Right lobe of liver (tissue), 4 donors: ENCODE measurements at regions not wholly inside any gene's neighbourhood (a gene's known extent, or its start where the extent isn't known, plus 50 kb on each side); places are given as distances from the start of the nearest gene placed in this dataset.

ENCODE experiments used
- CTCF ChIP-seq, 4 donors: fragments of 200-600 bp in 3 of 4; fragments of 450-650 bp in 1 of 4; IDR thresholded peaks; one replicate each; pipeline versions ENCODE4 v1.5.1 to v1.8.0; 2016 to 2022; ENCODE audit warnings: antibody characterized with exemption in 4 of 4, mild to moderate bottlenecking in 2 of 4
- POLR2A ChIP-seq: fragments of 450-650 bp; IDR thresholded peaks from one replicate; pipeline ENCODE4 v1.6.1; 2017; ENCODE audit warnings: antibody characterized with exemption, mild to moderate bottlenecking
- donor health status: DM: no; HTN: no; CAD: no.
- donor health status: DM: no; HTN: no; CAD: no.
- donor health status: DM: no; HTN: yes; CAD: no.

DNA sequence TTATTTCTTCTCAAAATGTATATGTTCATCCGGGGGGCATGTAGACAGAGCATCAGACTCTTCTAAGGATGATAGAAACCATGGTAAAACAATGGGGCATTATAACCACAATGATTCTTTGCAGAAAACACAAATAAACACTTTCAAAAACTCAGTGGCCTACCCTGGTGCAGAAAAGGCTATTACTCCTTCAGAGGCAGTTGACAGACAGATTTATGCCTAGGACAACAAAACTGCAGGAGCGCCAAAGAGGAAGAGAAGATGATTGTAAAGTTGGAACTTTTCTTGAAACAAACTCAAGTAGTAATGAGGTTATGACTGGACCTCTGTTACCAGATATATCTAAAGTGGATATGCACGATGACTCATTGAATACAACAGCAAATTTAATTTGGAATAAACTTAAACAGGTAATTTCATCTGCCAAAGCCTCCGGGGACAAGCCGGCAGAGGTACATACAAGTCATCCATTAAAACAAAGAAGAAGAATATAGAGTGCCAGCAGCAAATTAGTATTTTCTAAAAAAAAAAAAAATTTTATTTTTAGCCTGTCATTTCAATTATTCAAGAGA is 1068.4 kb upstream of the INTU start:
- TF ChIP-seq CTCF (IDR thresholded peaks at IDR 0.05), result no peak
- TF ChIP-seq POLR2A, result no peak
